ENCODE measurements at regions not wholly inside any gene's neighbourhood (a gene's known extent, or its start where the extent isn't known, plus 50 kb on each side); places are given as distances from the start of the nearest gene placed in this dataset.

- no peak for TF ChIP-seq CTCF (IDR thresholded peaks at IDR 0.05; ENCODE audit: insufficient read depth, low read length, poor library complexity, severe bottlenecking)
- DNase-seq (ENCODE audit: low read depth) = no peak
- Histone ChIP-seq H3K36me3 (ENCODE audit: control insufficient read depth, insufficient read depth, low read length) (no peaks in the 10 kb centered on the region), H3K4me3 (ENCODE audit: low read depth, low read length) (no peak overlapping the region), H3K27me3 (ENCODE audit: control insufficient read depth, insufficient read depth, low read length) (no peaks in the 10 kb centered on the region)
Measured at GRCh38 chr10:10247585-10247984, 770.1 kb upstream of the CELF2 start.

GRCh38 chr10:10256860-10257259 is 760.8 kb upstream of the CELF2 start:
- no peaks in the 10 kb centered on the region for H3K27me3 ChIP-seq (ENCODE audit: control insufficient read depth, insufficient read depth, low read length)
- no peak overlapping the region for H3K4me3 ChIP-seq (ENCODE audit: low read depth, low read length)
- DNase-seq (ENCODE audit: low read depth) = no peak
- no peaks in the 10 kb centered on the region for H3K36me3 ChIP-seq (ENCODE audit: control insufficient read depth, insufficient read depth, low read length)
- no peak for TF ChIP-seq CTCF (IDR thresholded peaks at IDR 0.05; ENCODE audit: insufficient read depth, low read length, poor library complexity, severe bottlenecking)

- no peak for DNase-seq (ENCODE audit: low read depth)
- TF ChIP-seq CTCF (IDR thresholded peaks at IDR 0.05; ENCODE audit: insufficient read depth, low read length, poor library complexity, severe bottlenecking) = no peak
- no peaks in the 10 kb centered on the region for H3K27me3 ChIP-seq (ENCODE audit: control insufficient read depth, insufficient read depth, low read length)
- H3K36me3 ChIP-seq (ENCODE audit: control insufficient read depth, insufficient read depth, low read length) = no peaks in the 10 kb centered on the region
- H3K4me3 ChIP-seq (ENCODE audit: low read depth, low read length) = no peak overlapping the region
Measured at GRCh38 chr10:10259013-10259412, 758.7 kb upstream of the CELF2 start.

GRCh38 chr10:10270126-10271050 is 747.3 kb upstream of the CELF2 start:
- Histone ChIP-seq H3K4me3 (ENCODE audit: low read depth, low read length) (no peak overlapping the region), H3K36me3 (ENCODE audit: control insufficient read depth, insufficient read depth, low read length) (no peaks in the 10 kb centered on the region), H3K27me3 (ENCODE audit: control insufficient read depth, insufficient read depth, low read length) (no peaks in the 10 kb centered on the region)
- DNase-seq (ENCODE audit: low read depth) = no peak
- no peak for TF ChIP-seq CTCF (IDR thresholded peaks at IDR 0.05; ENCODE audit: insufficient read depth, low read length, poor library complexity, severe bottlenecking)

- no peak overlapping the region for H3K4me3 ChIP-seq (ENCODE audit: low read depth, low read length)
- DNase-seq (ENCODE audit: low read depth) = no peak
Measured at GRCh38 chr10:10271639-10272192, 746.0 kb upstream of the CELF2 start.

More at GRCh38 chr10:10271639-10272192, 746.0 kb upstream of the CELF2 start:
- Histone ChIP-seq H3K36me3 (ENCODE audit: control insufficient read depth, insufficient read depth, low read length) (no peaks in the 10 kb centered on the region), H3K27me3 (ENCODE audit: control insufficient read depth, insufficient read depth, low read length) (no peaks in the 10 kb centered on the region)
- no peak for TF ChIP-seq CTCF (IDR thresholded peaks at IDR 0.05; ENCODE audit: insufficient read depth, low read length, poor library complexity, severe bottlenecking)

Data from kidney epithelial cell (primary cell).